ENCODE measurements at regions not wholly inside any gene's neighbourhood (a gene's known extent, or its start where the extent isn't known, plus 50 kb on each side); places are given as distances from the start of the nearest gene placed in this dataset.

- TF ChIP-seq CTCF (conservative IDR thresholded peaks at IDR 0.05) (no peak), ZFX (IDR thresholded peaks at IDR 0.05) (no peak)
Observed at GRCh38 chr1:229757226-229757625, 131.2 kb downstream of the URB2 start.
